GM23338 (cell line): ENCODE measurements at regions not wholly inside any gene's neighbourhood (a gene's known extent, or its start where the extent isn't known, plus 50 kb on each side); places are given as distances from the start of the nearest gene placed in this dataset.
A peak's percentile ranks its signal among the peaks of the same experiment; 100 is the strongest.

Source experiments
- ATAC-seq: fragments of 200-7000 bp; cut with Tn5 transposase; 3 replicates; pipeline ENCODE4 v1.9.1; 2020
- DNase-seq: peaks from one replicate; pipeline ENCODE4 v3.0.0-alpha.2; 2015; ENCODE audit warnings: low spot score
- H2AFZ ChIP-seq: fragments of 200-600 bp; sonication (generic); 2 replicates; pipeline ENCODE4 v1.8.0; 2016; ENCODE audit warnings: antibody characterized with exemption, mild to moderate bottlenecking, moderate library complexity
- H3F3A ChIP-seq: fragments of 200-600 bp; sonication (generic); replicated peaks from 2 replicates; pipeline ENCODE4 v1.8.0; 2017; ENCODE audit warnings: antibody characterized with exemption, mixed run types, low read depth
- H3K27ac ChIP-seq: fragments of 200-600 bp; sonication (generic); 2 replicates; pipeline ENCODE4 v1.6.1; 2016; ENCODE audit warnings: low read depth
- H3K27me3 ChIP-seq: fragments of 200-600 bp; sonication (generic); 2 replicates; pipeline ENCODE4 v1.8.0; 2016; ENCODE audit warnings: mild to moderate bottlenecking, mixed run types, moderate library complexity; ENCODE audit not compliant: insufficient read depth
- H3K36me3 ChIP-seq: fragments of 200-600 bp; sonication (generic); 2 replicates; pipeline ENCODE4 v1.8.0; 2016; ENCODE audit warnings: mild to moderate bottlenecking; ENCODE audit not compliant: insufficient read depth
- H3K4me1 ChIP-seq: fragments of 200-600 bp; sonication (generic); 2 replicates; pipeline ENCODE4 v1.8.0; 2016; ENCODE audit warnings: mild to moderate bottlenecking, moderate library complexity; ENCODE audit not compliant: insufficient read depth
- H3K4me2 ChIP-seq: fragments of 200-600 bp; sonication (generic); 2 replicates; pipeline ENCODE4 v1.7.1; 2017; ENCODE audit warnings: mixed run types
- H3K4me3 ChIP-seq: fragments of 200-600 bp; sonication (generic); 2 replicates; pipeline ENCODE4 v1.6.1; 2016; ENCODE audit warnings: mixed run types
- H3K79me2 ChIP-seq: fragments of 200-600 bp; sonication (generic); replicated peaks from 2 replicates; pipeline ENCODE4 v1.8.0; 2017; ENCODE audit warnings: mild to moderate bottlenecking; ENCODE audit not compliant: insufficient read depth
- H3K9me2 ChIP-seq: fragments of 200-600 bp; sonication (generic); 2 replicates; pipeline ENCODE4 v1.8.0; 2017; ENCODE audit not compliant: insufficient read depth
- H4K20me1 ChIP-seq: fragments of 200-600 bp; sonication (generic); replicated peaks from 2 replicates; pipeline ENCODE4 v1.8.0; 2017; ENCODE audit warnings: mild to moderate bottlenecking; ENCODE audit not compliant: insufficient read depth
- H3K27ac Mint-ChIP-seq: 2 replicates; pipeline ENCODE4 v1.8.0; 2020; ENCODE audit warnings: inconsistent platforms, mild to moderate bottlenecking, moderate library complexity, mixed read lengths
- H3K27me3 Mint-ChIP-seq: 3 replicates; pipeline ENCODE4 v1.8.0; 2022; ENCODE audit warnings: low read depth, mild to moderate bottlenecking, moderate library complexity, mixed read lengths, inconsistent platforms; ENCODE audit not compliant: insufficient read depth, poor library complexity
- H3K36me3 Mint-ChIP-seq: 3 replicates; pipeline ENCODE4 v1.8.0; 2021; ENCODE audit warnings: low read depth, mild to moderate bottlenecking, inconsistent platforms, moderate library complexity, mixed read lengths
- H3K4me1 Mint-ChIP-seq: 3 replicates; pipeline ENCODE4 v1.8.0; 2020; ENCODE audit warnings: mild to moderate bottlenecking, inconsistent platforms, mixed read lengths
- H3K4me3 Mint-ChIP-seq: 3 replicates; pipeline ENCODE4 v1.8.0; 2021; ENCODE audit warnings: moderate library complexity, mild to moderate bottlenecking, inconsistent platforms, mixed read lengths
- H3K9me3 Mint-ChIP-seq: 3 replicates; pipeline ENCODE4 v1.8.0; 2020; ENCODE audit warnings: moderate library complexity, mild to moderate bottlenecking, inconsistent platforms, mixed read lengths
- CREB1 ChIP-seq: fragments of 250-450 bp; sonication (Bioruptor Pico); IDR thresholded peaks from 2 replicates; pipeline ENCODE4 v1.5.0; 2020; ENCODE audit warnings: low read depth, mild to moderate bottlenecking, moderate library complexity
- CTCF ChIP-seq, 2 experiments: fragments of 200-600 bp in 1 of 2; sonication (generic) in 1 of 2; conservative IDR thresholded peaks; 2 replicates each; pipeline versions ENCODE4 v1.5.1 to v1.6.1; 2016 to 2017; ENCODE audit warnings: antibody characterized with exemption in 2 of 2, low read depth in 2 of 2, mild to moderate bottlenecking in 2 of 2, moderate library complexity in 1 of 2
- EZH2 ChIP-seq: fragments of 200-600 bp; sonication (generic); IDR thresholded peaks from one replicate; pipeline ENCODE4 v1.8.0; 2017; ENCODE audit warnings: antibody characterized with exemption, mild to moderate bottlenecking, low read depth; ENCODE audit not compliant: unreplicated experiment
- EZH2phosphoT487 ChIP-seq: fragments of 200-600 bp; sonication (generic); IDR thresholded peaks from one replicate; pipeline ENCODE4 v1.8.1; 2018; ENCODE audit warnings: antibody characterized with exemption; ENCODE audit not compliant: unreplicated experiment
- JUNB ChIP-seq: IDR thresholded peaks from one replicate; pipeline ENCODE4 v1.6.1; 2016; ENCODE audit warnings: antibody characterized with exemption; ENCODE audit not compliant: unreplicated experiment
- NANOG ChIP-seq: IDR thresholded peaks from 2 replicates; pipeline ENCODE4 v1.6.1; 2016; ENCODE audit warnings: antibody characterized with exemption, borderline replicate concordance
- POLR2AphosphoS5 ChIP-seq: IDR thresholded peaks from 2 replicates; pipeline ENCODE4 v1.6.1; 2016; ENCODE audit warnings: antibody characterized with exemption, low read depth
- REST ChIP-seq: IDR thresholded peaks from one replicate; pipeline ENCODE4 v1.6.1; 2018; ENCODE audit warnings: antibody characterized with exemption; ENCODE audit not compliant: unreplicated experiment
- STAT1 ChIP-seq: IDR thresholded peaks from one replicate; pipeline ENCODE4 v1.6.1; 2016; ENCODE audit warnings: antibody characterized with exemption; ENCODE audit not compliant: unreplicated experiment
- ZNF114 ChIP-seq: fragments of 250-450 bp; sonication (Bioruptor Pico); IDR thresholded peaks from 2 replicates; pipeline ENCODE4 v1.5.0; 2020; ENCODE audit warnings: mild to moderate bottlenecking, moderate library complexity
- ZNF331 ChIP-seq: fragments of 250-450 bp; sonication (Bioruptor Pico); IDR thresholded peaks from 2 replicates; pipeline ENCODE4 v1.5.0; 2020; ENCODE audit warnings: low read depth, mild to moderate bottlenecking, moderate library complexity
- TF ChIP-seq, protein P1 (sequence below): fragments of 250-450 bp; sonication (Bioruptor Pico); IDR thresholded peaks from 2 replicates; pipeline ENCODE4 v1.5.0; 2020; ENCODE audit warnings: mild to moderate bottlenecking, moderate library complexity
- TF ChIP-seq, protein P2 (sequence below): IDR thresholded peaks from 2 replicates; pipeline ENCODE4 v1.6.1; 2016; ENCODE audit warnings: antibody characterized with exemption

GRCh38 chr2:172259827-172260226 lies 157.1 kb upstream of the DLX2 start:
- H3K9me3 Mint-ChIP-seq = peaks cover 2% of the 10 kb centered on the region; the same call in 1 of the 3 replicates
- Histone ChIP-seq H3K36me3 (no peaks in the 10 kb centered on the region), H3K27me3 (no peaks in the 10 kb centered on the region), H3F3A (no peaks in the 10 kb centered on the region), H2AFZ (peak overlapping the region; percentile 69), H3K79me2 (no peaks in the 10 kb centered on the region), H3K27ac (peak overlapping the region; percentile 6; the same call in 1 of the 2 replicates), H4K20me1 (no peaks in the 10 kb centered on the region), H3K4me1 (peaks cover 28% of the 10 kb centered on the region), H3K4me3 (no peak overlapping the region), H3K4me2 (peak overlapping the region; percentile 27), H3K9me2 (no peaks in the 10 kb centered on the region)
- H3K4me3 Mint-ChIP-seq = no peak overlapping the region
- peaks cover 3% of the 10 kb centered on the region; the same call in 2 of the 3 replicates for H3K36me3 Mint-ChIP-seq
- no peak for TF ChIP-seq CREB1
- TF ChIP-seq, protein P1, sequence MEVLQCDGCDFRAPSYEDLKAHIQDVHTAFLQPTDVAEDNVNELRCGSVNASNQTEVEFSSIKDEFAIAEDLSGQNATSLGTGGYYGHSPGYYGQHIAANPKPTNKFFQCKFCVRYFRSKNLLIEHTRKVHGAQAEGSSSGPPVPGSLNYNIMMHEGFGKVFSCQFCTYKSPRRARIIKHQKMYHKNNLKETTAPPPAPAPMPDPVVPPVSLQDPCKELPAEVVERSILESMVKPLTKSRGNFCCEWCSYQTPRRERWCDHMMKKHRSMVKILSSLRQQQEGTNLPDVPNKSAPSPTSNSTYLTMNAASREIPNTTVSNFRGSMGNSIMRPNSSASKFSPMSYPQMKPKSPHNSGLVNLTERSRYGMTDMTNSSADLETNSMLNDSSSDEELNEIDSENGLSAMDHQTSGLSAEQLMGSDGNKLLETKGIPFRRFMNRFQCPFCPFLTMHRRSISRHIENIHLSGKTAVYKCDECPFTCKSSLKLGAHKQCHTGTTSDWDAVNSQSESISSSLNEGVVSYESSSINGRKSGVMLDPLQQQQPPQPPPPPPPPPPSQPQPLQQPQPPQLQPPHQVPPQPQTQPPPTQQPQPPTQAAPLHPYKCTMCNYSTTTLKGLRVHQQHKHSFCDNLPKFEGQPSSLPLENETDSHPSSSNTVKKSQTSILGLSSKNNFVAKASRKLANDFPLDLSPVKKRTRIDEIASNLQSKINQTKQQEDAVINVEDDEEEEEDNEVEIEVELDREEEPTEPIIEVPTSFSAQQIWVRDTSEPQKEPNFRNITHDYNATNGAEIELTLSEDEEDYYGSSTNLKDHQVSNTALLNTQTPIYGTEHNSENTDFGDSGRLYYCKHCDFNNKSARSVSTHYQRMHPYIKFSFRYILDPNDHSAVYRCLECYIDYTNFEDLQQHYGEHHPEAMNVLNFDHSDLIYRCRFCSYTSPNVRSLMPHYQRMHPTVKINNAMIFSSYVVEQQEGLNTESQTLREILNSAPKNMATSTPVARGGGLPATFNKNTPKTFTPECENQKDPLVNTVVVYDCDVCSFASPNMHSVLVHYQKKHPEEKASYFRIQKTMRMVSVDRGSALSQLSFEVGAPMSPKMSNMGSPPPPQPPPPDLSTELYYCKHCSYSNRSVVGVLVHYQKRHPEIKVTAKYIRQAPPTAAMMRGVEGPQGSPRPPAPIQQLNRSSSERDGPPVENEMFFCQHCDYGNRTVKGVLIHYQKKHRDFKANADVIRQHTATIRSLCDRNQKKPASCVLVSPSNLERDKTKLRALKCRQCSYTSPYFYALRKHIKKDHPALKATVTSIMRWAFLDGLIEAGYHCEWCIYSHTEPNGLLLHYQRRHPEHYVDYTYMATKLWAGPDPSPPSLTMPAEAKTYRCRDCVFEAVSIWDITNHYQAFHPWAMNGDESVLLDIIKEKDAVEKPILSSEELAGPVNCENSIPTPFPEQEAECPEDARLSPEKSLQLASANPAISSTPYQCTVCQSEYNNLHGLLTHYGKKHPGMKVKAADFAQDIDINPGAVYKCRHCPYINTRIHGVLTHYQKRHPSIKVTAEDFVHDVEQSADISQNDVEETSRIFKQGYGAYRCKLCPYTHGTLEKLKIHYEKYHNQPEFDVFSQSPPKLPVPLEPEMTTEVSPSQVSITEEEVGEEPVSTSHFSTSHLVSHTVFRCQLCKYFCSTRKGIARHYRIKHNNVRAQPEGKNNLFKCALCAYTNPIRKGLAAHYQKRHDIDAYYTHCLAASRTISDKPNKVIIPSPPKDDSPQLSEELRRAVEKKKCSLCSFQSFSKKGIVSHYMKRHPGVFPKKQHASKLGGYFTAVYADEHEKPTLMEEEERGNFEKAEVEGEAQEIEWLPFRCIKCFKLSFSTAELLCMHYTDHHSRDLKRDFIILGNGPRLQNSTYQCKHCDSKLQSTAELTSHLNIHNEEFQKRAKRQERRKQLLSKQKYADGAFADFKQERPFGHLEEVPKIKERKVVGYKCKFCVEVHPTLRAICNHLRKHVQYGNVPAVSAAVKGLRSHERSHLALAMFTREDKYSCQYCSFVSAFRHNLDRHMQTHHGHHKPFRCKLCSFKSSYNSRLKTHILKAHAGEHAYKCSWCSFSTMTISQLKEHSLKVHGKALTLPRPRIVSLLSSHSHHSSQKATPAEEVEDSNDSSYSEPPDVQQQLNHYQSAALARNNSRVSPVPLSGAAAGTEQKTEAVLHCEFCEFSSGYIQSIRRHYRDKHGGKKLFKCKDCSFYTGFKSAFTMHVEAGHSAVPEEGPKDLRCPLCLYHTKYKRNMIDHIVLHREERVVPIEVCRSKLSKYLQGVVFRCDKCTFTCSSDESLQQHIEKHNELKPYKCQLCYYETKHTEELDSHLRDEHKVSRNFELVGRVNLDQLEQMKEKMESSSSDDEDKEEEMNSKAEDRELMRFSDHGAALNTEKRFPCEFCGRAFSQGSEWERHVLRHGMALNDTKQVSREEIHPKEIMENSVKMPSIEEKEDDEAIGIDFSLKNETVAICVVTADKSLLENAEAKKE = no peak
- no peak for TF ChIP-seq ZNF331 (CRISPR knock-in tag)
- TF ChIP-seq NANOG = no peak
- TF ChIP-seq, protein P2, sequence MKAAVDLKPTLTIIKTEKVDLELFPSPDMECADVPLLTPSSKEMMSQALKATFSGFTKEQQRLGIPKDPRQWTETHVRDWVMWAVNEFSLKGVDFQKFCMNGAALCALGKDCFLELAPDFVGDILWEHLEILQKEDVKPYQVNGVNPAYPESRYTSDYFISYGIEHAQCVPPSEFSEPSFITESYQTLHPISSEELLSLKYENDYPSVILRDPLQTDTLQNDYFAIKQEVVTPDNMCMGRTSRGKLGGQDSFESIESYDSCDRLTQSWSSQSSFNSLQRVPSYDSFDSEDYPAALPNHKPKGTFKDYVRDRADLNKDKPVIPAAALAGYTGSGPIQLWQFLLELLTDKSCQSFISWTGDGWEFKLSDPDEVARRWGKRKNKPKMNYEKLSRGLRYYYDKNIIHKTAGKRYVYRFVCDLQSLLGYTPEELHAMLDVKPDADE = no peak
- no peak for TF ChIP-seq EZH2phosphoT487
- no peak for TF ChIP-seq ZNF114 (CRISPR knock-in tag)
- no peak for TF ChIP-seq CTCF (conservative IDR thresholded peaks at IDR 0.05; ENCODE audit: low read depth in 2 of 2)
- TF ChIP-seq REST = no peak
- TF ChIP-seq POLR2AphosphoS5 = no peak
- TF ChIP-seq EZH2 = no peak
- TF ChIP-seq JUNB = no peak
- no peak for TF ChIP-seq STAT1
- ATAC-seq (peak; percentile 82), DNase-seq (no peak)
- H3K27me3 Mint-ChIP-seq = peaks cover 3% of the 10 kb centered on the region
- no peak overlapping the region for H3K27ac Mint-ChIP-seq
- H3K4me1 Mint-ChIP-seq = peaks cover 25% of the 10 kb centered on the region
